ENCODE measurements at regions not wholly inside any gene's neighbourhood (a gene's known extent, or its start where the extent isn't known, plus 50 kb on each side); places are given as distances from the start of the nearest gene placed in this dataset.

DNA sequence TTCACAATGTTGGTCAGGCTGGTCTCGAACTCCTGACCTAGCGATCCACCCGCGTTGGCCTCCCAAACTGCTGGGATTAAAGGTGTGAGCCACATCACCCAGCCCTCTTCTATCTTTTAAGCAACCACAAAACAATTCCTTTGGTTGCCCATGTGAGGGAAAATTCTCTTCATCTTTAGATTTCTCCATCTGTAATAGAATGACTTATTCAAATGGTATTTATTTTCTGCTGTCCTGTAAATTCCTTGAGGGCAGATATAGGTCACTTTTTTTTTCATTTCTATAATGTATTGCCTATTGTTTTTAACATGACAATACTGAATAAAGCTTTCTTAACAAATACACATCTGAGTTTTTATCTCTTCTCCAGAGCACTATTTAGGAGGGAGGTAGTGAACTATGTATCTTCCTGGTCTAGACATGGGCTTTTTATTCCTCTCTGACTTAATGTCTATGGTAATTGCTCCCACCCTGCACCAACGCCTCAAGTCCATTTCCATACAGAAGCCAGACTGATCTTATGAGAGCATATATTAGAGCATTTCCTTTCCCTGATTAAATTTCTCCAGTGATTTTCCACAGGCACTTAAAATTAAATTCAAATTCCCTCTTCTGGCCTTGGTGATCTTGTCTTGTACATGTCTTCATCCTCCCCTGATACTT lies 595.6 kb downstream of the CAAP1 start:
- DNase-seq: no peak

- no peak for DNase-seq
Measured at GRCh38 chr9:26292943-26293342, 599.7 kb downstream of the CAAP1 start.

DNA sequence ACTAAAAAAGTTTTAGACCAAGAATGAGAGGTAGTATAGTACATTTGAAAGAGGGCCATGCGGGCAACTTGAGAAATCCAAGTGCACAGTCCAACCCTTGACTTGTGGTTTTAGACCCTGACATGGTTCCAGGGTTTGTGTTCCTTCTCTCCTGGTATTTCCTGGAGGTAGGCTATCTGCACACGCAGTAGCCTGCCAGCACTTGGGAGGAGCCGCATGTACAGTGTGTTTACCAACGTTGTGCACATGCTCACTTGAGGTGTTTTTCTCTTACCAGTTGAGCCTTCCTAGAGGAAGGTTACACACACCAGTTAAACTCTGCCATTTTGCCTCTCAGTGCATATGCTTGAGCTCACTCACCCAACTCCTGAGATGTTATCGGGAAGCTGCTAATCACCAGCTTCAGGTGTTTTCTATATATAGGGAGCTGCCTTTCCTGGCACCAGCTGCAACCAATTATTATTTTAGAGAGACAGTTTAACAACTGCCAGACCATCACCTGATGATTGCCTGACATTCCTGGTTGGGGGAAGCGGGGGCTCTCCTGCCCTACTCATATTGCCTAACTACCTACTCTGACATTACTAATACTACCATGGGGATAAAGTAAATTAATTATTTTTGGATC lies 593.4 kb upstream of the TUSC1 start:
- no peak for DNase-seq

GRCh38 chr9:26266146-26266793 lies 588.0 kb upstream of the TUSC1 start:
- no peak for DNase-seq

DNA sequence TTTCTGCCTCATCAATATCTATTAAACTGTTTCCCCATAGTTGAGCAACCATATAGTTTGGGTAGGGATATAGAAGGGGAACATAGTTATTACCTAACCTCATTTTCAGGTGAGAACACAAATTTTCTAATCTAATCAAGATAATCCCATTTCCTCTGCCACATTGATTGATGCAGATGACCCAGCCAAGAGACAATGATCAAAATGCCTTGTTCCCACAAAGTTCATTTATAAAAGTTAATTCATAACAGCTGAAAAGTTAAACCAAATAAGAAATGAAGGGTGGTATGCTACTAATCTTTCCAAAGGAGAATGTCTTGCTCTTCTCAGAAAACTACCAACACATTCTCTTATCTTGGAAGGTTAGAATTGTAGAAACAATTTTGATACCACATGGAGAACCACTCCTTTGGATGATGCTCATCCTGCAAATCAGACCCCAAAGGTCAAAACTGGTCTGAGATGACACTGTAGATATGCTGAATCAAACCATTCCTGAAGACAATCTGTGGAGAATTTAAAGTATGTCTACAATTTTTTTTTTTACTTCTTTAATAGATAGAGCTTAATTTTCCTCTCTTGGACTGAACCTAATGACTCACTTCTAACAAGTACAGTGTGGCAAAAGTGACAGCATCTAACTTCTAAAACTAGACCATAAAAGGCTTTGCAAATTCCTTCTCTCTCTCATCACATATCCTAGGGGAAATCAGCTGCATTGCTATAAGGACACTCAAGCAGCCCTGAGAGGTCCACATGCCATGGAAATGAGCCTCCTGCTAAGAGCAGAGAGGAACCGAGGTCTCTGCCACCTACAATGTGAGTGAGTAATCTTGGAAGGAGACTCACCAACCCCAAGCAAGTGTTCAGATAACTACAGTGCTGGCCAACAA lies 586.7 kb upstream of the TUSC1 start:
- DNase-seq: no peak

DNA sequence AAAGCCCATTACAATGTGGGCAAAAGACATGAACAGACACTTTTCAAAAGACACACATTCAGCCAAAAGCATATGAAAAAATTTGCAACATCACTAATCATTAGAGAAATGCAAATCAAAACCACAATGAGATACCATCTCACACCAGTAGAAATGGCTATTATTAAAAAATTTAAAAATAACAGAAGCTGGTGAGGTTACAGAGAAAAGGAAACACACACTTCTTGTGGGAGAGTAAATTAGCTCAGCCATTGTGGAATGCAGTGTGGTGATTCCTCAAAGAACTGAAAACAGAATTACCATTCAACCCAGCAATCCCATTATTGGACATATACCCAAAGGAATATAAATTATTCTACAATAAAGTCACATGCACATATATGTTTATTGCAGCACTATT lies 585.2 kb upstream of the TUSC1 start:
- no peak for DNase-seq

DNA sequence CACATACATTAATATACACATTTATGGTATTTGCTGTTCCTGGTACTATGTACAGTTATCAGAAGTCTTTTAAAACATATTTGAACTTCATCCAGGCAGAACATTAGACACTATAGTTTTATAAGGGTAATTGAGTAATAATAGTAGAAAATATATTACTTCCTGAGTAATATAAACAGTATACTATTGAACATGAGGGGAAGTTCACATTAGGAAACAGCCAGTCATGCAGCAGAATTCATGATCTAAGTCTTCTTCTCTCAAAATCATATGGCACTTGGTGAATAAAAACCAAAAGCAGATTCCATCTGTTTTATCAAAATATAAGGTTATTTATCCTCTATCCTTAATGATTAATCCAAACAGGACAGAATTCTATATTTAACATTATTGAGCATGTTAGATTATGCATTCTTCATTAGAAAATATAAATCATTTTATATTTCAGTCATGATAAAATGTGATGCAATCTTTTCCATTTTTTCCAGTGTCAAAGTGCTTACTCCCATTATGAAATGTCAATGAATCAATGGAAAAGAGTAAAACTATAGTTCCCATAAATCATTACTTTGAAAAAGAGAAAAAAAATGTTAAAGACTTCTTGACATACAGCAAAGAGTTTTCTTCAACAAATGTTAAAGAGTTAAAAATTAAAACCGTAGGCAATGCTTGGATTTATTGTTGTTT lies 584.3 kb upstream of the TUSC1 start:
- DNase-seq: peak; percentile 10

GRCh38 chr9:26261503-26262330 lies 583.5 kb upstream of the TUSC1 start:
- DNase-seq: peak; percentile 42

GRCh38 chr9:26260238-26260637 lies 582.0 kb upstream of the TUSC1 start:
- no peak for DNase-seq

DNA sequence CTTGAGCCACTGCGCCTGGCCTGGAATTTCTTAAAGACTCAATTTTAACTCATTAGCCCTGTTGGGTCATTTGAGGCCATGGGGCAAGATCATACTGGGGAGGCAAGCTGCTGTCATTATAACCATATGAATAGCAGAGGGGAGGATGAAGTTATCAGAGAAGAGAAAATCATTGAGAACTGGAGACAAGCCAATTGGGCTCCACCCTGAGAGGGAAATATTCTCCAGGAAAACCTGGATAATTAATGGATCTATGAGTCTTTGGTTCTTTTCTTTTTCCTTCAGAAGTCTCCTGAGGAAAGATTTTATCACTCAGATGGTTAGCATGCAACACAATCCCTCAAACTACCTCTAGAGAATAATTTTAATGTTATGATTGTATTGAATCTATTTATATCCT lies 569.6 kb upstream of the TUSC1 start:
- no peak for DNase-seq

DNA sequence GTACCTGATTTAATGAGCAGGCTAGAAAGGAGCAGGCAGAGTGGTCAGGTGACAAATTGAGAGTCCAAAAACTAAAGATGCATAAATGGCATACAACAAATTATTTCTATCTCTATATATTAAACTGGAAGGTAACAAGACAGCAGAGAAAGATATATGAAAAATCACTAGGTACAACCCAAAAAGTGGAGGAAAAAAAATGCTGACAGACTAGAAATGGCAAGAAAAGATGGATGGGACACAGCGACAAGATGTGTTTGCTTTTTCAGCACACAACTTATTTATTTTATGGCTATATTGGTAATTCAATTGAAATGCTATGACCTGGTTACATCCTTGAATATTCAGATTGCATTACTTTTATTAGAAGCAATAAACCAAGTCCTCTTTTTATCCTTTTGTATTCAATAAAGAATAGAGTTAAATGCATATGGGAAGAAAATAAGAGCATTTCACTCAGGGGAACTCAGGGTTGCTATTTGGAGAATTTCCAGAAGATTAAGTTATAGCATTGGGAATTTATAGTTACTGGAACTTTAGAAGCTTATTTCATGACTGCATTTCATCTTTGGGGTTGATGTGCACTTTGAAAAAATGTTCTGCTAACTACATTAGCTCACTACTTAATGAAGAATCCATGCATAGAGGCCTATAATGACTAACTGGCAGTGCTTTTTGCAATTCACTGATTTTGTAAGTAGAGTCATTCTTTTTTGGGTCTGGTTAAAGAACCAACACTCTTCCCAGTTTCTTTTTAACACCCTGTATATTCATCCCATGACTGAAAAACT lies 566.6 kb upstream of the TUSC1 start:
- DNase-seq: no peak

- DNase-seq: no peak
Measured at GRCh38 chr9:26243726-26244125, 565.5 kb upstream of the TUSC1 start.

GRCh38 chr9:26243029-26243697 lies 564.9 kb upstream of the TUSC1 start:
- DNase-seq: no peak

GRCh38 chr9:26240020-26240419 lies 561.8 kb upstream of the TUSC1 start:
- no peak for DNase-seq

DNA sequence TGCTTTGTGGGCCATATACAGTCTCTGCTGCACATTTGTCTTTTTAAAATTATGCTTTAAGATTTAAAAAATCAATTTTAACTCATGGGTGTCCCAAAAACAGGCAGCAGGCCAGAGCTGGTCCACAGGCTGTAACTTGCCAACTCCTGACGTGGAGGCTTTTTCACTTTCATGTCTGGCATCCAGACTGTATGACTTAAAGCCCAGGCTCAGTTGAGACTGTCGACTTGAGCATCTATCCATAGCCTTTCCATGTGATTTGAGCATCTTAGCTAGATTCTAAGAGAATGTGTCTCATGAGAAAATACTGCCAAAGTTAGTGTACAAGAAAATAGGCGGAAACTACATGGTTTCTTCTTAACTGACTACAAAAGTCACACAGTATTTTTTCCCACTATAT lies 559.0 kb upstream of the TUSC1 start:
- DNase-seq: no peak

DNA sequence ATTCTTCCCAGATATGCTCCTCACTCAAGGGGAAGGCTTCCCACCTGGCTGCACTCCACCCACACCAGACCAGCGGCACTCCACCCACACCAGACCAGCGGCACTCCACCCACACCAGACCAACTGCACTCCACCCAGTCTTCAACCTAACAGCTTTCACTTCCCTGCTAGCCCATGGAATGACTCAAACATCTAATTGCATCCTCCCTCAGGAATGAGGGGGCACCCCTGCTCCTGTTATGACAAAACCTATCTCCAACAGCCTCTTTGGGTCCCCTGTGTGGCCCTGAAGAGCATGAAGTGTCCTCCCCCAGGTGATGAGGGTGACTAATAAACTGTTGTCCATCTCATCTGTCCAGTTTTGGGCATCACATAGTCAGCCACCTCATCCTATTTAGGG lies 556.6 kb upstream of the TUSC1 start:
- no peak for DNase-seq

DNA sequence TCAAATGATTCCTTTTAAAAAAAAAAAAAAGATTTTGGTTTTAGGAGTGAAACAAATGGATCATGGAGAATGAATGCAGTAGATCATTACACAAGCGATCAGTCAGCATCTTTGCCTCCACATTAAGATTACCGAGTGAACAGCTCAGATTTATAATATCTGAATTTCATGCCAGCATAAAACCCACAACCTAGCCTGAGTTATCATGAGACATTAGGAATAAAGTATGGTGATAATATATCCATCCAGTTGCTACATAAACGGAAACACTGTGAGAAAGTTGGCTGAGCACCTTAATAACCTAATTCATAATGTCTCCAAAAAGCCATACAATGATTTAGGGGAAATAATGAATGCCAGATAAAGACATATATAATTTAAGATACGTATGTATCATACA lies 553.1 kb upstream of the TUSC1 start:
- DNase-seq: no peak

GRCh38 chr9:26229324-26230054 lies 551.2 kb upstream of the TUSC1 start:
- peak; percentile 58 for DNase-seq

- no peak for DNase-seq
Measured at GRCh38 chr9:26228273-26228672, 550.0 kb upstream of the TUSC1 start.

GRCh38 chr9:26221290-26221689 lies 543.0 kb upstream of the TUSC1 start:
- DNase-seq: no peak

Data from OCI-M1 (cell line).